A549 (cell line): ENCODE measurements at regions not wholly inside any gene's neighbourhood (a gene's known extent, or its start where the extent isn't known, plus 50 kb on each side); places are given as distances from the start of the nearest gene placed in this dataset.

Experiments used
- EP300 ChIP-seq, 2 experiments: fragments of >200 bp; sonication (Bioruptor Twin); formaldehyde crosslinking; IDR thresholded peaks; 2 replicates in 1 of 2; 3 replicates in 1 of 2; pipeline ENCODE4 v1.6.1; 2016 to 2017
- FOSB ChIP-seq: fragments of 250-450 bp; sonication (Bioruptor Pico); IDR thresholded peaks from 2 replicates; pipeline ENCODE4 v1.5.0; 2020; ENCODE audit warnings: mild to moderate bottlenecking, moderate library complexity
- JUNB ChIP-seq: fragments of >200 bp; sonication (Bioruptor Twin); formaldehyde crosslinking; IDR thresholded peaks from 2 replicates; pipeline ENCODE4 v1.6.1; 2016
- NFE2L2 ChIP-seq: fragments of 150-350 bp; conservative IDR thresholded peaks from 2 replicates; pipeline ENCODE4 v1.6.1; 2014; ENCODE audit warnings: low read length
- TF ChIP-seq, protein P1 (sequence below): fragments of >200 bp; sonication (Bioruptor Twin); formaldehyde crosslinking; IDR thresholded peaks from 3 replicates; pipeline ENCODE4 v1.5.1; 2016

- TF ChIP-seq EP300 (IDR thresholded peaks at IDR 0.05): no peak
- no peak for TF ChIP-seq FOSB
- TF ChIP-seq, protein P1, sequence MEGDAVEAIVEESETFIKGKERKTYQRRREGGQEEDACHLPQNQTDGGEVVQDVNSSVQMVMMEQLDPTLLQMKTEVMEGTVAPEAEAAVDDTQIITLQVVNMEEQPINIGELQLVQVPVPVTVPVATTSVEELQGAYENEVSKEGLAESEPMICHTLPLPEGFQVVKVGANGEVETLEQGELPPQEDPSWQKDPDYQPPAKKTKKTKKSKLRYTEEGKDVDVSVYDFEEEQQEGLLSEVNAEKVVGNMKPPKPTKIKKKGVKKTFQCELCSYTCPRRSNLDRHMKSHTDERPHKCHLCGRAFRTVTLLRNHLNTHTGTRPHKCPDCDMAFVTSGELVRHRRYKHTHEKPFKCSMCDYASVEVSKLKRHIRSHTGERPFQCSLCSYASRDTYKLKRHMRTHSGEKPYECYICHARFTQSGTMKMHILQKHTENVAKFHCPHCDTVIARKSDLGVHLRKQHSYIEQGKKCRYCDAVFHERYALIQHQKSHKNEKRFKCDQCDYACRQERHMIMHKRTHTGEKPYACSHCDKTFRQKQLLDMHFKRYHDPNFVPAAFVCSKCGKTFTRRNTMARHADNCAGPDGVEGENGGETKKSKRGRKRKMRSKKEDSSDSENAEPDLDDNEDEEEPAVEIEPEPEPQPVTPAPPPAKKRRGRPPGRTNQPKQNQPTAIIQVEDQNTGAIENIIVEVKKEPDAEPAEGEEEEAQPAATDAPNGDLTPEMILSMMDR: no peak
- no peak for TF ChIP-seq JUNB
- TF ChIP-seq NFE2L2: no peak
These were observed 239.8 kb upstream of the SULF2 start for GRCh38 chr20:48025051-48025515.
